HK-2 (cell line): ENCODE measurements at regions not wholly inside any gene's neighbourhood (a gene's known extent, or its start where the extent isn't known, plus 50 kb on each side); places are given as distances from the start of the nearest gene placed in this dataset.
"Not testable (repeated sequence)": the region's sequence is repeated elsewhere in the genome, so short reads cannot be mapped to it uniquely, and the experiment has no call there.

ENCODE experiments used
- DNase-seq: peaks from one replicate; pipeline ENCODE4 v3.0.0-alpha.2; 2018; ENCODE audit not compliant: unreplicated experiment

DNA sequence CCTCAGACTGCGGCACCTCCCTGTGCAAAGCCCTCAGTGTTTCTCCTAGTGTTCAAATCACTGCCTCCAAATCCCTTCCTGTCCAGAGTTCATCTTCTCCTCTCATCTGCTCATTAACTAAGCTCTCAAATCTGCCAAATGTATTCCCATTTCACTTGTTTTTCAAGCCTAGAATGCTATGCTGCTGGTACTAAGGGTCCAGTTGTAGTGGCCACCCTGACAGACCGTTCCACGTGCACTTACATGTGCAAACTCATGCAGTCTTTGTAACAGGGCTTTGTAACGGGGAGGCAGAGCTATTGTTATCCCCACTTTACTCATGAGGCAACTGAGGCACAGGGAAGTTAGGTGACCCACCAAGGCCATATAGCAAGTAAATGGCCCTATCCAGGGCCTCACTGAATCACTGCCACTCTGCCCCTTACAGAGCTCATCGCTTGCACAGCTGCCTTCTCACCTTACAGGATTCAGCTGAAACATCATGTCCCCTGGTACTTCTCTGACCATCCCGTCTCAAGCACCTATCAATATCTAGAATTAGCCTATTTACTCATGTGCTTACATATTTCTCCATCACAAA is 153.0 kb upstream of the PDE1C start:
- no peak for DNase-seq

- DNase-seq = no peak
Measured at GRCh38 chr7:32222251-32222900, 152.2 kb upstream of the PDE1C start.

- DNase-seq = no peak
Measured at GRCh38 chr7:32221736-32222135, 151.5 kb upstream of the PDE1C start.

DNA sequence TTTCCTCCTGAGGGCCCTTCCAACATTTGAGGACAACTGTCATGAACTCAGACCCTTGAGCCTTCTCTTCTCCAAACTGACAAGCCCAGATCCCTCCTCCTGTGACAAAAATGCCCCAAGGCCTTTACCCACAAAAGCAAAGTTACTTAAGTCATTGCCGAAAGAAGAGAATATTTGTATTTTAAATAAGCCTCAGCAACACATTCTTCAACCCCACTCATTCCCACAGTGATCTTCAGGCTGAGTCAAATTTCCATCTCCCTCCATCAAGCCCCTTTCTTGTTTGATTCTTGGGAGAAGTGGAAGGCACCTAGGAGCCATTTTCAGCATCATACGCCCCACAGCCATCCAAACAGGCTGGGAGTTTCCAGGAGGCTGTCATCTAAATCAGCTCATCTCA is 150.8 kb upstream of the PDE1C start:
- DNase-seq = no peak

GRCh38 chr7:32219831-32220230 is 149.6 kb upstream of the PDE1C start:
- not testable (repeated sequence) for DNase-seq

GRCh38 chr7:32219416-32219815 is 149.2 kb upstream of the PDE1C start:
- no peak for DNase-seq

DNA sequence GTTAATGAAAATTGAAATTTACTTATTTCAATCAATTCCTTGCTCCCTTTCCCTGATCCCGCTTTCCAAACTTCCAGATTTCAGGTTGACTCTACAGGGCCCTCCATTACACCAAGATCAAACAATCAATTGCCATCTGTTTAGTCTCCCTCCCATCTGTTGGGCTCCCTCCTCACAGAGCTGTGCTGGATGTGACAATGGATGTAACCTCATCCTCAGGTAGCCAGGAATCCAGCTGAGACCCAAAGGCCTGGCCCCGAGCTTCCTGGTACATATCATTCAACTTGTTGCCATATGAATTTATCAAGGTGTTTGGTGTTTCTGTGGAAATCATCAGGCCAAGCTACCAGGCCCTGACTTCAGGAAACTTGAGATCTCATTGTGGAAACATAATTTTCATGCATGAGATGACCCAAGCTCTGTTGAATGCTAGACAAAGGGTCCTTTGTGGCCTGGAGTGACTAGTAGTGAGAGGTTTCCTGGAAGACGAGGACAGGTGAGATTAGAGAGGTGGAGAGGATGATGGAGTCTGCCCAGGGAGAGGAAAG is 148.6 kb upstream of the PDE1C start:
- no peak for DNase-seq

DNA sequence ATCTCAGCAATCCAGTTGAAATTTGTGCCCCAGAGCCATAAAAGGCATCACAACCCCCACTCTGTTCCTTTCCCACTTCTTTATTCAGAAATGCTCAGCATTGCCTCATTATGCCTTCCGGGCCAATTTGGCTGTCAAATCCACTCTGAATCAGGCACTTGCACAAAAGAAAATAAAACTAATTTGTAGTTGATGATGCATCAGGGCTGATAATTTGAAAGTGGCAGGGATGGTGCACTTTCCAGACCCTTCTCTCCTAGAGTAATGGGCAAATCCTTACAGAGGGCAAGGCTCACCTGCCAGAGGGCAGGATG is 147.9 kb upstream of the PDE1C start:
- DNase-seq = no peak

GRCh38 chr7:32217341-32218153 is 147.3 kb upstream of the PDE1C start:
- no peak for DNase-seq

DNA sequence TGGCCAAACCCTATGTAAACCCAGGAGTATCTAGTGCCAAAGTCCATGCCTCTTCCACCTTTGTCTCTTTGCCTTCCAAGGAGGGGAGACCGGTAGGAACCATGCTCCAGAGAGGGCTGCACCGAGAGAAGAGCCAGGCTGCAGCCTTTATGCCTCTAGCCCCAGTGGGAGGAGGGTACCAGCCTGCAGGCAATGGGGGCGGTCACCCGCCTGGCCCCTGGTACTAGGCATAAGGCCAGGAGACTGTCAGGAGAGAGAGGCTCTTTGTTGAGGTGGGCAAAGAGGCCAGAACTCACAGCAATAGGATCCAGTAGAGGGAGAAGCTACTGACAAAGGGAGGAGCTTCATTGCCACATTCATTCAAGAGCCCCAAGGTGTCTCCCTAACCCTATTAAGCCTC is 146.6 kb upstream of the PDE1C start:
- DNase-seq = no peak

GRCh38 chr7:32215697-32216096 is 145.5 kb upstream of the PDE1C start:
- no peak for DNase-seq

DNA sequence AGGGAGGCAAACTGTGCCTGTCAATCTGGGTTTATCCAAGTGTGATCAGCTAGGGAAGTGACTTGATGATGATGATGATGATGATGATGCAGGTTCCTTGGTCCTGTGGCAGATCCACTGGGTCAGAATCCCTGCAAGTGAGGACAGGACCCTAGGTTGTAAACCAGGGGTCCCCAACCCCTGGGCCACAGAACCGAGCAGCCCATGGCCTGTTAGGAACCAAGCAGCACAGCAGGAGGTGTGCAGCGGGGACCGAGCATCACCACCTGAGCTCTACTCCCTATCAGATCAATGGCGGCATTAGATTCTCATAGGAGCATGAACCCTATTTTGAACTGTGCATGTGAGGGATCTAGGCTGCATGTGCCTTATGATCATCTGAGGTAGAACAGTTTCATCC is 144.7 kb upstream of the PDE1C start:
- no peak for DNase-seq

DNA sequence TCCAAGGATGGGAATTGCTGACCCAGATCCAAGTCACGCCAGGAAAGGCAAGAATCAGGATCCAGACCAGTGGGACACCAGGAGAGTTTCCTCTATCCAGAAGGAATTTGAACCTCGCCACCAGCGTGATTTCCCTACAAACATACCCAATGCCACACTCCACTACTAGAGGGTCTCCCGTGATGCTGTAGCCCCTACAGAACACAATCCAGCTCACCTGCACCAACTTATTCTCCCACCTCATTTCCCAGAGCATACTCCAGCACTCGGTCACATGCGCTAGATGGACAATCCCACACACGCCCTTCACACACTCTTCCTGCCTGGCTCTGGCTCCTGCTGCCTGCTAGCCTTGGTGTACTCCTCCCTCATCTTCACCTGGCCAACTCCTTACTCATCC is 142.1 kb upstream of the PDE1C start:
- no peak for DNase-seq

GRCh38 chr7:32206987-32207386 is 136.8 kb upstream of the PDE1C start:
- DNase-seq = no peak

DNA sequence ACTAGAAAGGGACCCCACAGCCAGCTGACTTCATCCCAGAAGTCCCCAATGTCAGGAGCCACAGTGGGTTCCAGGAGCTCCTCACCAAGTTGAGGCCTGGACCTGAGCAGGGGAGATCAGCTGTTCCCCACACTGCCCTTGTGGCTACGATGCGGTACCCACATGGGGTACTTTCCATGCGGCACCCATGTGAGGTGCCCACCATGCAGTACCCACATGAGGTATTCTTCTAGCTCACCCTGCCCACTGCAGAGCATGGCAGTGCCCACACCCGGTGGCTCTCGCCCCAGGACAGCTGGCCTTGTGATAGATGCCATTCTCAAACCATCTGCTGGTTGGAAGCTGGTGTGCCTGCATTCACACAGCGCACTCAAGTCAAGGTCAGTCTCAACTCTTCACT is 136.3 kb upstream of the PDE1C start:
- no peak for DNase-seq

DNA sequence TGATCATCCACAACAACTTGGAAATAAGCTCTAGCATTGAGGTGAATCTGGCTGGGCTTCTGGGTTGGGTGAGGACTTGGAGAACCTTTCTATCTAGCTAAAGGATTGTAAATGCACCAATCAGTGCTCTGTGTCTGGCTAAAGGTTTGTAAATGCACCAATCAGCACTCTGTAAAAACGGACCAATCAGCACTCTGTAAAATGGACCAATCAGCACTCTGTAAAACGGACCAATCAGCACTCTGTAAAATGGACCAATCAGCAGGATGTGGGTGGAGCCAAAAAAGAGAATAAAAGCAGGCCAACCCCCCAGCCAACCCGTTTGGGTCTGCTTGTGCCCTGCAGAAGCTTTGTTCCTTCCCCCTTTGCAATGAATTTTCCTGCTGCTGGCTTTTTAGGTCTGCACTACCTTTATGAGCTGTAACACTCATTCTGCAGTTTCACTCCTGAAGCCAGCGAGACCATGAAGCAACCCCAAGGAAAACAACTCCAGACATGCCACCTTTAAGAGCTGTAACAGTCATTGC is 135.2 kb upstream of the PDE1C start:
- DNase-seq = not testable (repeated sequence)

GRCh38 chr7:32204361-32205018 is 134.3 kb upstream of the PDE1C start:
- peak; percentile 44 for DNase-seq

DNA sequence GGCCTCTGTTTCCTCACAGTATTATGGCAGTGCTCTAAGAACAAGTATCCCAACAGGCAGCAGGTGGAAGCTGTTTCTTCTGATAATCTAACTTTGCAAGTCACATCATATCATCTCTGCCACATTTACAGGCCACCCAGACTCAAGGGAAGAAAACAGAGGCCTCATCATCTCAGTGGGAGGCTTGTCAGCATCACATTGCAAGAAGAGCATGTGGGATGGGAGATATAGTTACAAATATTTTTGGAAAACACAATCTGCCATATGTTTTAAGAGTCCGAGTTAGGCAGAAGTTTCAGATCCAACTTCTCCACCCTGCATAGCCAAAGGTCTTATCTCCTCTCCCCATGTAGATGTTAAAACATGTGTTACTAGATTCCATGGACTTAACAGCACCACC is 130.4 kb upstream of the PDE1C start:
- DNase-seq = no peak

DNA sequence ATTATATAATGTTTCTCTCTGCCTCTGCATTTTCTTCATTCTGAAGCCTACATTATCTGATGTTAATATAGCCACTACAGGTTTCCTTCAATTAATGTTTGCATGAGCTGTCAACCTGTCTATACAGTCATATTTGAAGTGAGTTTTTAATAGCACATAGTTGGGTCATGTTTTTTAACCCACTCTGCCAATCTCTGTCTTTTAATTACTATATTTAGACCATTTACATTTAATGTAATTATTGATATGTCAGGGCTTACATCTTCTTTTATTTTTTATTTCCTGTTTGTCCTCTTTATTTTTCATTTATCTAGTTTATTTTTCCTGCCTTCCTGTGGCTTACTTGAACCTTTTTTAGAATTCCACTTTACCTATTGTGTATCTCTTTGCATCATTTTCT is 124.3 kb upstream of the PDE1C start:
- no peak for DNase-seq

DNA sequence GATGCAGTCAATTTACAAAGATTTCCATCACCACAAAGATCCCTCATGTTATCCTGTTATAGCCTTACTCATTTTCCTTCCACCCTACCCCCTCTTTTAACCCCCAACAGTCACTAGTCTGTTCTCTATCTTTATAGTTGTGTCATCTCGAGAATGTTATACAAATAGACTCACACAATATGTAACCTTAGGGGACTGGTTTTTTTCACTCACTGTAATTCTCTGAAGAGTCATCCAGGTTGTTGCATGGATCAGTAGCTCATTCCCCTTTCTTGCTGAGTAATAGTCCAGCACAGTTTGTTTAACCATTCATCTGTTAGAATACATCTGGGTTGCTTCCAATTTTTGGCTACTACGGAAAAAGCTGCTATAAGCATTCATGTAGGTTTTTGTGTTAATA is 121.1 kb upstream of the PDE1C start:
- DNase-seq = no peak

DNA sequence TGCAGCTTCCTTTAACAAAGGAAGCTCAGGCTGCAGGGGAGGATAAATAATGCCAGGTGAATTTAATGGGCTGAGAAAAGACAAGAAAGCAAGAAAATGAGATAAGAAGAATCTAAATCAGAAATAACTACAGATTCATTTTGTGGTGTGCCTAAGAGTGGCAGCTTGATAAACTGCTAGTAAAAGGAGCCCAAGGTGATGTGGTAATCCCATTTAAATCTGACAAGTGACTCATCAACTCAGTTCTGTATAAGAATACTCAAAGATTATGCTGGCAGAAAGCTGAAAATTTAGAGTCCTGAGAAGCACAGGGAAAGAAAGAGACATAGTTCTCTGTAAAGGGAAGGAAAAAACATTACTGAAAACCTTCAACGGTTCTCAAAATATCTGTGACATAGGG is 109.4 kb upstream of the PDE1C start:
- no peak for DNase-seq

- no peak for DNase-seq
Measured at GRCh38 chr7:32178677-32179366, 108.6 kb upstream of the PDE1C start.
